K562 (cell line): ENCODE measurements at regions not wholly inside any gene's neighbourhood (a gene's known extent, or its start where the extent isn't known, plus 50 kb on each side); places are given as distances from the start of the nearest gene placed in this dataset.

Source experiments
- NR3C1 ChIP-seq: sonication (generic); formaldehyde crosslinking; IDR thresholded peaks from 2 replicates; pipeline ENCODE4 v1.8.1; 2022; ENCODE audit warnings: missing genetic modification reagents
- PRDM10 ChIP-seq: fragments of 450-650 bp; IDR thresholded peaks from 2 replicates; pipeline ENCODE4 v1.6.1; 2018; ENCODE audit not compliant: partially characterized antibody
- THRAP3 ChIP-seq: fragments of 450-650 bp; IDR thresholded peaks from 2 replicates; pipeline ENCODE4 v1.6.1; 2016; ENCODE audit warnings: mild to moderate bottlenecking, inconsistent platforms, borderline replicate concordance
- ZNF668 ChIP-seq: fragments of 250-450 bp; sonication (Bioruptor Pico); IDR thresholded peaks from 2 replicates; pipeline ENCODE4 v1.8.0; 2022; ENCODE audit warnings: mild to moderate bottlenecking, inconsistent platforms
- TF ChIP-seq, protein P1 (sequence below): IDR thresholded peaks from 3 replicates; pipeline ENCODE4 v1.6.1; 2011; ENCODE audit warnings: borderline replicate concordance, mild to moderate bottlenecking, moderate library complexity; ENCODE audit not compliant: insufficient read length; ENCODE audit errors: extremely low read depth
- TF ChIP-seq, protein P2 (sequence below): fragments of 250-450 bp; sonication (Bioruptor Pico); IDR thresholded peaks from 2 replicates; pipeline ENCODE4 v1.5.0; 2020; ENCODE audit warnings: mild to moderate bottlenecking, borderline replicate concordance

DNA sequence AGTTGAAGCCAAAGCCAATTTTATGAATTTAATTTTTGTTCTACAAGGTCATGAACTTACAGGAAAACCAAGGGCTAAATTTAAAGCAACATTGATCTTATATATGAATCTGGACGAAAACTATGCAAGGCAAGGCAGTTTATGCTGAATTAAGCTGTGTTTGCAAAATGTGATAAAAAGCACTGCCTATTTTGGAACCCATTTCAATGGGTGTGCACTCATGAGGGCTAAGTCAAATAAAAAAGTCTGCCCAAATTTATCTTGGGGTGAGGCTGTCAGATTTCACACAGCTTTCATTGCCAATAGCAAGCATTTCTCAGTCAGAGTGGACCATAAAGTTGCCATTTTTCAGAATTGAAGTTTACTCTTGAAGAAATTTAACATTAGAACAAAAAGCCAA lies 199.9 kb downstream of the LURAP1L start (continued):
- no peak for TF ChIP-seq PRDM10
- no peak for TF ChIP-seq NR3C1 (CRISPR knock-in tag)
- TF ChIP-seq THRAP3: no peak
- TF ChIP-seq, protein P1, sequence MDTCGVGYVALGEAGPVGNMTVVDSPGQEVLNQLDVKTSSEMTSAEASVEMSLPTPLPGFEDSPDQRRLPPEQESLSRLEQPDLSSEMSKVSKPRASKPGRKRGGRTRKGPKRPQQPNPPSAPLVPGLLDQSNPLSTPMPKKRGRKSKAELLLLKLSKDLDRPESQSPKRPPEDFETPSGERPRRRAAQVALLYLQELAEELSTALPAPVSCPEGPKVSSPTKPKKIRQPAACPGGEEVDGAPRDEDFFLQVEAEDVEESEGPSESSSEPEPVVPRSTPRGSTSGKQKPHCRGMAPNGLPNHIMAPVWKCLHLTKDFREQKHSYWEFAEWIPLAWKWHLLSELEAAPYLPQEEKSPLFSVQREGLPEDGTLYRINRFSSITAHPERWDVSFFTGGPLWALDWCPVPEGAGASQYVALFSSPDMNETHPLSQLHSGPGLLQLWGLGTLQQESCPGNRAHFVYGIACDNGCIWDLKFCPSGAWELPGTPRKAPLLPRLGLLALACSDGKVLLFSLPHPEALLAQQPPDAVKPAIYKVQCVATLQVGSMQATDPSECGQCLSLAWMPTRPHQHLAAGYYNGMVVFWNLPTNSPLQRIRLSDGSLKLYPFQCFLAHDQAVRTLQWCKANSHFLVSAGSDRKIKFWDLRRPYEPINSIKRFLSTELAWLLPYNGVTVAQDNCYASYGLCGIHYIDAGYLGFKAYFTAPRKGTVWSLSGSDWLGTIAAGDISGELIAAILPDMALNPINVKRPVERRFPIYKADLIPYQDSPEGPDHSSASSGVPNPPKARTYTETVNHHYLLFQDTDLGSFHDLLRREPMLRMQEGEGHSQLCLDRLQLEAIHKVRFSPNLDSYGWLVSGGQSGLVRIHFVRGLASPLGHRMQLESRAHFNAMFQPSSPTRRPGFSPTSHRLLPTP: no peak
- no peak for TF ChIP-seq ZNF668 (CRISPR knock-in tag)
- TF ChIP-seq, protein P2, sequence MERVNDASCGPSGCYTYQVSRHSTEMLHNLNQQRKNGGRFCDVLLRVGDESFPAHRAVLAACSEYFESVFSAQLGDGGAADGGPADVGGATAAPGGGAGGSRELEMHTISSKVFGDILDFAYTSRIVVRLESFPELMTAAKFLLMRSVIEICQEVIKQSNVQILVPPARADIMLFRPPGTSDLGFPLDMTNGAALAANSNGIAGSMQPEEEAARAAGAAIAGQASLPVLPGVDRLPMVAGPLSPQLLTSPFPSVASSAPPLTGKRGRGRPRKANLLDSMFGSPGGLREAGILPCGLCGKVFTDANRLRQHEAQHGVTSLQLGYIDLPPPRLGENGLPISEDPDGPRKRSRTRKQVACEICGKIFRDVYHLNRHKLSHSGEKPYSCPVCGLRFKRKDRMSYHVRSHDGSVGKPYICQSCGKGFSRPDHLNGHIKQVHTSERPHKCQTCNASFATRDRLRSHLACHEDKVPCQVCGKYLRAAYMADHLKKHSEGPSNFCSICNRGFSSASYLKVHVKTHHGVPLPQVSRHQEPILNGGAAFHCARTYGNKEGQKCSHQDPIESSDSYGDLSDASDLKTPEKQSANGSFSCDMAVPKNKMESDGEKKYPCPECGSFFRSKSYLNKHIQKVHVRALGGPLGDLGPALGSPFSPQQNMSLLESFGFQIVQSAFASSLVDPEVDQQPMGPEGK (CRISPR knock-in tag): no peak
